GM10266 (cell line): ENCODE measurements at regions not wholly inside any gene's neighbourhood (a gene's known extent, or its start where the extent isn't known, plus 50 kb on each side); places are given as distances from the start of the nearest gene placed in this dataset.

ENCODE experiments used
- DNase-seq: peaks from one replicate; pipeline ENCODE4 v3.0.0; 2012; ENCODE audit errors: extremely low spot score
- CTCF ChIP-seq: IDR thresholded peaks from 2 replicates; pipeline ENCODE4 v1.5.1; 2012; ENCODE audit warnings: mild to moderate bottlenecking, low read depth; ENCODE audit not compliant: control insufficient read depth, insufficient read depth; ENCODE audit errors: missing control alignments

GRCh38 chr15:35724626-35725025 is 178.7 kb upstream of the DPH6 start:
- TF ChIP-seq CTCF: no peak
- no peak for DNase-seq

- DNase-seq: no peak
- TF ChIP-seq CTCF: no peak
These were observed 179.4 kb upstream of the DPH6 start for GRCh38 chr15:35725353-35725752.

- no peak for DNase-seq
- no peak for TF ChIP-seq CTCF
These were observed 181.7 kb upstream of the DPH6 start for GRCh38 chr15:35727627-35728026.

- no peak for DNase-seq
These were observed 182.4 kb upstream of the DPH6 start for GRCh38 chr15:35728219-35728940.

GRCh38 chr15:35736150-35736549 is 190.2 kb upstream of the DPH6 start:
- DNase-seq: no peak
- no peak for TF ChIP-seq CTCF

More at GRCh38 chr15:35728219-35728940, 182.4 kb upstream of the DPH6 start:
- TF ChIP-seq CTCF: no peak

GRCh38 chr15:35737441-35737840 is 191.5 kb upstream of the DPH6 start:
- TF ChIP-seq CTCF: no peak
- DNase-seq: no peak

- no peak for DNase-seq
- no peak for TF ChIP-seq CTCF
These were observed 192.4 kb upstream of the DPH6 start for GRCh38 chr15:35738370-35738769.
